ENCODE measurements at regions not wholly inside any gene's neighbourhood (a gene's known extent, or its start where the extent isn't known, plus 50 kb on each side); places are given as distances from the start of the nearest gene placed in this dataset.

DNA sequence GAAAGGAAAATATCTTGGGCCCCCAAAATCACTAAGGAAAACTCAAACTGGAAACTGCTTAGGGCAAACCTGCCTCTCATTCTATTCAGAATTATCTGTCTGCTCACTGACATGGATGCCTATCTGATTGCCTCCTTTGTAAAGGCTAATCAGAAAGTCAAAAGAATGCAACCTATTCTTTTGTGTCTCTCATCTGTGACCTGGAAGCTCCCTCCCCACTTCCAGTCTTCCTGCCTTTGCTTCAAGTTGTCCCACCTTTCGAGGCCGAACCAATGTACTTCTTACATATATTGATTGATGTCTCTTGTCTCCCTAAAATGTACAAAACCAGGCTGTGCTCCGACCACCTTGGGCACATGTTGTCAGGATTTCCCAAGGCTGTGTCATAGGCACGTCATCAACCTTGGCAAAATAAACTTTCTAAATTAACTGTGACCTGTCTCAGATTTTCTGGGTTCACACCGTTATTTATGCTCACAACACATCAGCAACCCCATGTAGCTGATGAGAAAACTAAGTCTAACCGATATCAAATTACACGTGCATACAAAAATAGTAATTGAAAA lies 302.3 kb upstream of the NRIP1 start:
- H3K4me1 Mint-ChIP-seq: no peaks in the 10 kb centered on the region

DNA sequence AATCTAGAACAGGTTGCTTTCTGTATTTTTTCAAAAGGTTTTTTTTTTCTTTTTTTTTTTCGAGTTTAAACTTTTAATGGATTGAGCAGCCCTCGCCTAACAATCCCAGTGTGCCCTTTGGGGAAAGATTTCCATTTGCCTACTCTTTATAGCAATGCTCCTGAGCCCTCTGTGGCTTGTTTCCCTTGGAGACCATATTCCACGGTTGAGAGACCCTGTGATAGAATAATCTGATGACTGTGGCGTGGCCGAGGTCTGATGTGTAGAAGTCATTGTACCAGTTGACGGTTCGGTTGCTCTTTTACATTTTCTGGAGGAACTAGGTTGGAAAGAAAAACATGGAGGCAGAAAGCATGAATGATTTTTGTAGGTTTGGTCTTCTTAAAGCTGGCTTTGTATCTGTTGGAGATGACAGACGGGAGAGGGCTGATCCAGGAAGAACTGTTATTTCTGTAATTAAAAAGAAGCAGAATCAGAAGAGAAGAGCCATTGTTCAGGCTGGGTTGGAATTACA lies 305.7 kb upstream of the NRIP1 start:
- ATAC-seq (ENCODE audit: low read depth in 2 of 2): no peak
- Mint-ChIP-seq H3K27me3 (no peaks in the 10 kb centered on the region), H3K36me3 (no peaks in the 10 kb centered on the region), H3K9me3 (peaks cover 0 to 18% (median 3%) of the 10 kb centered on the region in 7 donors), H3K4me3 (no peak overlapping the region), H3K27ac (no peak overlapping the region), H3K4me1 (peaks cover 0 to 3% (median 0%) of the 10 kb centered on the region in 4 donors)
- peaks cover 0 to 6% of the 10 kb centered on the region in 2 experiments for H3K9me3 ChIP-seq (ENCODE audit: control insufficient read depth in 2 of 2, low read length in 2 of 2)
- no peaks in the 10 kb centered on the region for H3K4me1 ChIP-seq (ENCODE audit: control insufficient read depth, insufficient read depth, low read length, poor library complexity, severe bottlenecking)
- no peaks in the 10 kb centered on the region for H3K27me3 ChIP-seq (ENCODE audit: control insufficient read depth, insufficient read depth, low read length)
- DNase-seq: no peak
- H3K27ac ChIP-seq (ENCODE audit: insufficient read depth, low read length, poor library complexity, severe bottlenecking): no peak overlapping the region
- no peak overlapping the region for H3K4me3 ChIP-seq (ENCODE audit: low read depth, low read length)
- no peaks in the 10 kb centered on the region for H3K36me3 ChIP-seq (ENCODE audit: control insufficient read depth, insufficient read depth, low read length)

More for the DNA sequence above, 302.3 kb upstream of the NRIP1 start:
- H3K27ac Mint-ChIP-seq: no peak overlapping the region
- no peak overlapping the region for H3K4me3 ChIP-seq (ENCODE audit: low read depth, low read length)
- no peak overlapping the region for H3K4me3 Mint-ChIP-seq
- no peaks in the 10 kb centered on the region for H3K27me3 Mint-ChIP-seq
- H3K27ac ChIP-seq (ENCODE audit: insufficient read depth, low read length, poor library complexity, severe bottlenecking): no peak overlapping the region
- no peaks in the 10 kb centered on the region for H3K4me1 ChIP-seq (ENCODE audit: control insufficient read depth, insufficient read depth, low read length, poor library complexity, severe bottlenecking)
- no peak for DNase-seq
- ATAC-seq (ENCODE audit: low read depth in 2 of 2): no peak
- H3K27me3 ChIP-seq (ENCODE audit: control insufficient read depth, insufficient read depth, low read length): no peaks in the 10 kb centered on the region
- H3K36me3 ChIP-seq (ENCODE audit: control insufficient read depth, insufficient read depth, low read length): no peaks in the 10 kb centered on the region
- H3K36me3 Mint-ChIP-seq: no peaks in the 10 kb centered on the region
- H3K9me3 Mint-ChIP-seq: peaks cover 0 to 18% (median 5%) of the 10 kb centered on the region in 7 donors
- peaks cover 0 to 8% of the 10 kb centered on the region in 2 experiments for H3K9me3 ChIP-seq (ENCODE audit: control insufficient read depth in 2 of 2, low read length in 2 of 2)

DNA sequence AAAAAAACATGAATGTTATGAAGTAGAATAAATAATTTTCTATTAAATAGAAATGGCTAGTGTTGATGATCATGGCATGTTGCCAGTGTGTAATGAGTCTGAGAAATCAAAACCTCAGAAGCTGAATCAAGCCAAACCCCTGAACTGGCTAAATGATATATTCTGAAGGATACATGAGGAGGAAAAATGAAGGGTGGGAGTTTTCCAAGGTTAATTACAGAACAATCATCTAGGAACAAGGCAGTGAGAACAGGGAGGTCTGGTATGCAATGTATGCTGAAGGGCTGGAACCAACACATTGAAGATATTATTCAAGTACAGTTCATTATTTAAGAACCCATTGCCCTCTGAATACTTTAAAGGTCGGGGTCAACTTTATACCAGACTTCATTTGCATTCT lies 309.1 kb upstream of the NRIP1 start:
- H3K36me3 Mint-ChIP-seq: no peaks in the 10 kb centered on the region
- no peak overlapping the region for H3K4me3 ChIP-seq (ENCODE audit: low read depth, low read length)
- H3K27me3 Mint-ChIP-seq: no peaks in the 10 kb centered on the region
- no peak overlapping the region for H3K27ac Mint-ChIP-seq
- ATAC-seq (ENCODE audit: low read depth in 2 of 2) (no peak), DNase-seq (no peak)
- H3K4me3 Mint-ChIP-seq: no peak overlapping the region
- H3K36me3 ChIP-seq (ENCODE audit: control insufficient read depth, insufficient read depth, low read length): no peaks in the 10 kb centered on the region
- H3K9me3 ChIP-seq (ENCODE audit: control insufficient read depth in 2 of 2, low read length in 2 of 2): no peaks in the 10 kb centered on the region
- no peaks in the 10 kb centered on the region for H3K4me1 ChIP-seq (ENCODE audit: control insufficient read depth, insufficient read depth, low read length, poor library complexity, severe bottlenecking)
- H3K4me1 Mint-ChIP-seq: peaks cover 0 to 3% (median 0%) of the 10 kb centered on the region in 4 donors
- H3K27ac ChIP-seq (ENCODE audit: insufficient read depth, low read length, poor library complexity, severe bottlenecking): no peak overlapping the region
- H3K9me3 Mint-ChIP-seq: no peaks in the 10 kb centered on the region
- no peaks in the 10 kb centered on the region for H3K27me3 ChIP-seq (ENCODE audit: control insufficient read depth, insufficient read depth, low read length)

DNA sequence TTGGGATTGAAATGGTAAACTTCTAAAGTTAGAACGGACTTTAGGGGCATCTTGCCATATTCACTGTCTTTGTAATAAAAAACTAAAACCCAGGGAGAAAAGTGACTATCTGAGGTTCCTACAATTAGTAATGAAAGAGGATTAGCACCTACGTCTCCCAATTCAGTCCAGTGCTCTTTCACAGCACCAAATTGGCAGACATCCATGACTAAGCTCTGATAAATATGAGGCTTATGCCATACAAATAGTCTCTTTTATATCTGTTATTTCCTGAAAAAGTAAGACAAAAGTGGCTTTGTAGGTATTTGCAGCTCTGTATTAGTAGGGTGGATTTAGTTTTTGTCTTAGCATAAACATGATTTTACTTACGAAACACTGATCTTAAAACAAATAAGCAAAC lies 315.0 kb upstream of the NRIP1 start:
- H3K4me3 ChIP-seq (ENCODE audit: low read depth, low read length): no peak overlapping the region
- Mint-ChIP-seq H3K4me1 (no peaks in the 10 kb centered on the region), H3K4me3 (no peak overlapping the region), H3K27ac (no peak overlapping the region), H3K36me3 (no peaks in the 10 kb centered on the region), H3K27me3 (no peaks in the 10 kb centered on the region), H3K9me3 (peaks cover 0 to 2% (median 0%) of the 10 kb centered on the region in 7 donors)
- H3K27ac ChIP-seq (ENCODE audit: insufficient read depth, low read length, poor library complexity, severe bottlenecking): no peak overlapping the region
- ATAC-seq (ENCODE audit: low read depth in 2 of 2): no peak
- no peaks in the 10 kb centered on the region for H3K4me1 ChIP-seq (ENCODE audit: control insufficient read depth, insufficient read depth, low read length, poor library complexity, severe bottlenecking)
- no peak for DNase-seq
- no peaks in the 10 kb centered on the region for H3K27me3 ChIP-seq (ENCODE audit: control insufficient read depth, insufficient read depth, low read length)
- H3K9me3 ChIP-seq (ENCODE audit: control insufficient read depth in 2 of 2, low read length in 2 of 2): no peaks in the 10 kb centered on the region
- no peaks in the 10 kb centered on the region for H3K36me3 ChIP-seq (ENCODE audit: control insufficient read depth, insufficient read depth, low read length)

DNA sequence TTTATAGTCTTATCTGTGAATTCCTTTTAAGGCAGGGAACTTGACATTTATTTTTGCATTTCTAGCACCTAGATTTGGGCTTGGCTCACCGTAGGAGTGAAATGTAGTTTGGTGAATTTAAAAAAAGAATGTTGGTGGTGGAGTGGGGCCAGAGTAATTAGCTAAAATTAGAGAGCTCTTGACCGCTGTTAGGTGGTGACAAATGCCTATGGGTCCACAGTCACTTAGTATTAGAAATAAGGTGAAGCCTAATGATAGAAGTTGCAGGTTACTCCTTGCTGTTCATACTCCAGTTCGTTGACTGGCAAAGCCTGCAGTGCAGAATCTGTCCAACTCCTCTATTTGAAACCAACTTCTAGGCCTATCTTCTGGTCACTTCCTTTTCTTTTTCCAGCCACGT lies 318.8 kb upstream of the NRIP1 start:
- no peak for ATAC-seq (ENCODE audit: low read depth in 2 of 2)
- no peaks in the 10 kb centered on the region for H3K36me3 Mint-ChIP-seq
- H3K27ac Mint-ChIP-seq: no peak overlapping the region

DNA sequence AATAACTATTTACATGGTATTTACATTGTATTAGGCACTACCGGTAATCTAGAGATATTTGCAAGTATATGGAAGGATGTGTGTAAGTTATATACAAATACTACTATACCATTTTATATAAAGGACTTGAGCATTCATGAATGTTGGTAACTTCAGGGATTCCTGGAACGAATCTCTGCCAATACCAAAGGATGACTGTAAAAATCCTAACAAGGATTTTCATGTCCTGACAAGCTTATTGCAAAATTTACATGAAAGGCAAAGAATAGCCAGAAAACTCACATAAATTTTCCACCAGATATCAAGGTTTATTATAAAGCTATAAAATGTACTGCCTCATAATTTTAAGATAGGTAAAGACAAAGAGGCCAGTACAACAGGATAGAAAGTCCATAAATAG lies 325.2 kb upstream of the NRIP1 start:
- Histone ChIP-seq H3K4me3 (ENCODE audit: low read depth, low read length) (no peak overlapping the region), H3K4me1 (ENCODE audit: control insufficient read depth, insufficient read depth, low read length, poor library complexity, severe bottlenecking) (no peaks in the 10 kb centered on the region), H3K27me3 (ENCODE audit: control insufficient read depth, insufficient read depth, low read length) (no peaks in the 10 kb centered on the region), H3K9me3 (ENCODE audit: control insufficient read depth in 2 of 2, low read length in 2 of 2) (no peaks in the 10 kb centered on the region), H3K27ac (ENCODE audit: insufficient read depth, low read length, poor library complexity, severe bottlenecking) (no peak overlapping the region), H3K36me3 (ENCODE audit: control insufficient read depth, insufficient read depth, low read length) (no peaks in the 10 kb centered on the region)
- Mint-ChIP-seq H3K4me1 (no peaks in the 10 kb centered on the region), H3K4me3 (no peak overlapping the region), H3K9me3 (peaks cover 0 to 2% (median 0%) of the 10 kb centered on the region in 7 donors), H3K27me3 (no peaks in the 10 kb centered on the region), H3K36me3 (no peaks in the 10 kb centered on the region), H3K27ac (no peak overlapping the region)
- ATAC-seq (ENCODE audit: low read depth in 2 of 2): no peak
- DNase-seq: no peak

More for the DNA sequence above, 318.8 kb upstream of the NRIP1 start:
- Mint-ChIP-seq H3K27me3 (no peaks in the 10 kb centered on the region), H3K9me3 (peaks cover 0 to 2% (median 0%) of the 10 kb centered on the region in 7 donors), H3K4me3 (no peak overlapping the region), H3K4me1 (no peaks in the 10 kb centered on the region)
- no peaks in the 10 kb centered on the region for H3K36me3 ChIP-seq (ENCODE audit: control insufficient read depth, insufficient read depth, low read length)
- DNase-seq: no peak
- no peak overlapping the region for H3K4me3 ChIP-seq (ENCODE audit: low read depth, low read length)
- no peaks in the 10 kb centered on the region for H3K9me3 ChIP-seq (ENCODE audit: control insufficient read depth in 2 of 2, low read length in 2 of 2)
- H3K27ac ChIP-seq (ENCODE audit: insufficient read depth, low read length, poor library complexity, severe bottlenecking): no peak overlapping the region
- H3K27me3 ChIP-seq (ENCODE audit: control insufficient read depth, insufficient read depth, low read length): no peaks in the 10 kb centered on the region
- no peaks in the 10 kb centered on the region for H3K4me1 ChIP-seq (ENCODE audit: control insufficient read depth, insufficient read depth, low read length, poor library complexity, severe bottlenecking)

DNA sequence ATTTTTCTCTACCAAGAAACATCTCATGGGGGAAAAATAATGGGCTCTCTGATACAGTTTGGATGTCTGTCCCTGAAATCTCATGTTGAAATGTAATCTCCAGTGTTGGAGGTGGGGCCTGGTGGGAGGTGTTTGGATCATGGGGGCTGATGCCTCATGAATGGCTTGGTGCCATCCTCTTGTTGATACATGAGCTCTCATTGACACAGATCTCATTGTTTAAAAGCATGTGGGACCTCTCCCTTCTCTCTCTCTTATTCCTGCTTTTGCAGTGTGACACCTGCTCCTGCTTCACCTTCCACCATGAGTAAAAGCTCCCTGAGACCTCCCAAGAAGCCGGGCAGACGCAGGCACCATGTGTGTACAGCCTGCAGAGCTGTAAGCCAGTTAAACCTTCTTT lies 332.5 kb upstream of the NRIP1 start:
- no peak overlapping the region for H3K27ac Mint-ChIP-seq
- H3K4me1 ChIP-seq (ENCODE audit: control insufficient read depth, insufficient read depth, low read length, poor library complexity, severe bottlenecking): no peaks in the 10 kb centered on the region
- no peaks in the 10 kb centered on the region for H3K27me3 ChIP-seq (ENCODE audit: control insufficient read depth, insufficient read depth, low read length)
- H3K9me3 Mint-ChIP-seq: peaks cover 0 to 6% (median 0%) of the 10 kb centered on the region in 7 donors
- DNase-seq (no peak), ATAC-seq (ENCODE audit: low read depth in 2 of 2) (no peak)
- H3K36me3 Mint-ChIP-seq: no peaks in the 10 kb centered on the region
- H3K4me3 Mint-ChIP-seq: no peak overlapping the region
- H3K4me1 Mint-ChIP-seq: no peaks in the 10 kb centered on the region
- no peaks in the 10 kb centered on the region for H3K36me3 ChIP-seq (ENCODE audit: control insufficient read depth, insufficient read depth, low read length)
- H3K27me3 Mint-ChIP-seq: no peaks in the 10 kb centered on the region
- no peak overlapping the region for H3K27ac ChIP-seq (ENCODE audit: insufficient read depth, low read length, poor library complexity, severe bottlenecking)
- H3K9me3 ChIP-seq (ENCODE audit: control insufficient read depth in 2 of 2, low read length in 2 of 2): no peaks in the 10 kb centered on the region
- no peak overlapping the region for H3K4me3 ChIP-seq (ENCODE audit: low read depth, low read length)

DNA sequence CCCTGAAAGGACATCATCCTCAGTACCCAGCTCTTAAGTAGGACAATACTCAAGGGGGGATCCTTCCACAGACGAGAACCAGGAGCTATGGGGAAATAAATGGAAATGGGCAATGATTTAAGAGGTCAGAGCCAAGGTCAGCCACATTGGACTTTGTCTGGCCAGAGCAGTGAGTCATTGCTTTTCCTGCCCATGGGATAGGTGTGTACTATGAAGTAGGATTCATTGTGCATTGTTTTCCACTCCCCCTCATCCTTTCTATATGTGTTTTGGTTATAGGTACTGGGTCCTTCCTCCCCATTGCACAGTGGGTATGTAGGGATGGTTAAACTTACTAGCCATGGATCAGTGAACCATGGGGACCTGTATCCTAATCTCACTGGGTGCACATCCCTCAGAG lies 328.9 kb upstream of the USP25 start:
- no peak overlapping the region for H3K4me3 ChIP-seq (ENCODE audit: low read depth, low read length)
- H3K4me1 Mint-ChIP-seq: no peaks in the 10 kb centered on the region
- no peak overlapping the region for H3K27ac ChIP-seq (ENCODE audit: insufficient read depth, low read length, poor library complexity, severe bottlenecking)
- H3K27me3 ChIP-seq (ENCODE audit: control insufficient read depth, insufficient read depth, low read length): no peaks in the 10 kb centered on the region
- H3K36me3 ChIP-seq (ENCODE audit: control insufficient read depth, insufficient read depth, low read length): no peaks in the 10 kb centered on the region
- no peaks in the 10 kb centered on the region for H3K27me3 Mint-ChIP-seq
- H3K9me3 Mint-ChIP-seq: peaks cover 0 to 6% (median 0%) of the 10 kb centered on the region in 7 donors
- ATAC-seq (ENCODE audit: low read depth in 2 of 2) (no peak), DNase-seq (no peak)
- no peaks in the 10 kb centered on the region for H3K4me1 ChIP-seq (ENCODE audit: control insufficient read depth, insufficient read depth, low read length, poor library complexity, severe bottlenecking)
- H3K4me3 Mint-ChIP-seq: no peak overlapping the region
- H3K27ac Mint-ChIP-seq: no peak overlapping the region
- no peaks in the 10 kb centered on the region for H3K9me3 ChIP-seq (ENCODE audit: control insufficient read depth in 2 of 2, low read length in 2 of 2)
- no peaks in the 10 kb centered on the region for H3K36me3 Mint-ChIP-seq

All from CD4-positive, CD25-positive, alpha-beta regulatory T cell (primary cell).